ENCODE measurements at regions not wholly inside any gene's neighbourhood (a gene's known extent, or its start where the extent isn't known, plus 50 kb on each side); places are given as distances from the start of the nearest gene placed in this dataset.

GRCh38 chr5:4987431-4987830, 152.7 kb upstream of the ADAMTS16 start:
- no peak for DNase-seq

GRCh38 chr5:4989118-4989517, 151.0 kb upstream of the ADAMTS16 start:
- DNase-seq, result no peak

- no peak for DNase-seq
Measured at GRCh38 chr5:4990017-4990416, 150.1 kb upstream of the ADAMTS16 start.

- DNase-seq, result no peak
Measured at GRCh38 chr5:4990462-4990861, 149.7 kb upstream of the ADAMTS16 start.

DNA sequence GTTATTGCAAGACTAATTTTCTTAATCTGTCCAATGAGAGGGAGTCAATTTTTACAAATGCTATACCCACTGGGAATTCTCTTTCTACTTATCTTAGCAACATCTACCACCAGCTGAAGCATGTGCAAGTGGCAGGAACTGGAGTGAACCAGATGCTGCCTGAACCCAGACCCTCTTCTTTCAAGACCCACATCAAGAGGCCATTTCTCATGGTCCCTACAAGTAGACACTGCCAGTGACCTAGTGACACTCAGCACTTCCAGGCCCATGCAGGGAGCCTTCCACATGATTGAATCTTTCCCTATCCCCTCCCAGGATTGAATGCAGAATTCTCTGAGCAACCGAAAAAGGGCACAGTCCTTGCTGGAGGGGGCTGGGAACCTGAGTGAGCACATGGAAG, 148.2 kb upstream of the ADAMTS16 start:
- DNase-seq, result no peak

GRCh38 chr5:4995014-4995413, 145.1 kb upstream of the ADAMTS16 start:
- no peak for DNase-seq

DNA sequence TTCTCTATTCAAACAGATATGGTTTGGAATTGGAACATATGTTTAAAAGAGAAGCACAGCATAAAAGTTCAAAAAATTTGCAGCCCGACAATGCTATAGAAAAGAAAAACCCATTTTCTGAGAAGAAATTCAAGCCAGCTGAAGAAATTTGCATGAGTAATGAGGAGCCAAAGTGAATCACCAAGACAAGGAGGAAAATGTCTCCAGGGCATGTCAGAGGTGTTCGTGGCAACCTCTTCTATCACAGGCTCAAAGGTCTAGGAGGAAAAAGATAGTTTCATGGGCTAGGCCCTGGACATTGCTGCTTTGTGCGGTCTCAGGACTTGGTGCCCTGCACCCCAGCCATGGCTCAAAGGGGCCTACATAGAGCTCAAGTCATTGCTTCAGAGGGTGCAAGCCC, 134.8 kb upstream of the ADAMTS16 start:
- DNase-seq, result no peak

GRCh38 chr5:5006548-5006947, 133.6 kb upstream of the ADAMTS16 start:
- no peak for DNase-seq

- DNase-seq, result no peak
Measured at GRCh38 chr5:5009240-5009639, 130.9 kb upstream of the ADAMTS16 start.

- DNase-seq, result no peak
Measured at GRCh38 chr5:5011151-5011550, 129.0 kb upstream of the ADAMTS16 start.

DNA sequence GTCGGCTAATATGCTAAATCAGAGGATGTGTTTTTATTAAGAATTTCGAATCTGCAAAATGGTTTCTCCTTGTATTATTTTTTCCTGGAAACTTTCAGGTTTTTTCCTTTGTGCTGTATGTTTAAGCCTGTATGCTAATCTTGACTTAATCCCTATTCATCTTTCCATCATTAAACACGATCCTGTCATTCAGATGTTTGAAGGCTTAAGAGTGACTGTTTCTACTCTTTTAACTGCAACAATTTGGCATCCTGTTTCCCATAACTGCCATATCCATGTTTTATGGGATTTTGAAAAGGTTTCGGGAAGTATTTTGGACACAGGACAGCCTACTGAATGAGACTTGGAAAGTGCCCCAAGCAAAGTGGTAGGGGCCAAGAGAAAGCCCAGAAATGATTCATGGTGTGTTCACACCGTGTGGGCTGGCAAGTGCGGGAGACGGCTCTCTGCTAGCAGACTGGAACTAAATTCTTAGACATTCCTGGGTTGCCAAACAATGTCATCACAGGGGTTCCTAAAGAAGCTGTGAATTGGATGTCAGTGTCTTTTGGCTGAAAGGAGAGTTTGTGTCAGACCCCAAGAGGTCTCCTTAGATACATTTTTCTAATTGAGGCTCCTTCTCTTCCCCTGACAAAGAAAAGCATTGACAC, 125.4 kb upstream of the ADAMTS16 start:
- DNase-seq, result no peak

- no peak for DNase-seq
Measured at GRCh38 chr5:5017827-5018577, 122.1 kb upstream of the ADAMTS16 start.

DNA sequence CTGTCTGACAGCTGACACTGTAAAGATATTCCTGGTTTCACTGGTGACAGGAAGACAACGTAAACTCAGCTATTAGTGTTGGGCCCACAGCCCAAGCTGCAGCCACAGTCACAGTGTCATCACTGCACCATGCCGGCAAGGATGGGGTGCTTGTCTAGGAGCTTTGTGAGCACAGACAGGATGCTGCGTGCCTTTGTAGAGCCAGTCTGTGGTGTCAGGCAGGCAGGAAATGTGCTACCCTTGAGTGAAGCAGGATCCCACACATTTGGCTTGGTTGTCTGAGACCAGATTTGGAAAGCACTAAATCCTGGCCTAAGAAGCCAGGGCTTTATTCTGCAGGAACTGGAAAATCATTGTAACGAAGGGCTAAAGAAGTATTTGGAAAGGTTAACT, 121.6 kb upstream of the ADAMTS16 start:
- DNase-seq, result no peak

- no peak for DNase-seq
Measured at GRCh38 chr5:5021436-5021835, 118.7 kb upstream of the ADAMTS16 start.

DNA sequence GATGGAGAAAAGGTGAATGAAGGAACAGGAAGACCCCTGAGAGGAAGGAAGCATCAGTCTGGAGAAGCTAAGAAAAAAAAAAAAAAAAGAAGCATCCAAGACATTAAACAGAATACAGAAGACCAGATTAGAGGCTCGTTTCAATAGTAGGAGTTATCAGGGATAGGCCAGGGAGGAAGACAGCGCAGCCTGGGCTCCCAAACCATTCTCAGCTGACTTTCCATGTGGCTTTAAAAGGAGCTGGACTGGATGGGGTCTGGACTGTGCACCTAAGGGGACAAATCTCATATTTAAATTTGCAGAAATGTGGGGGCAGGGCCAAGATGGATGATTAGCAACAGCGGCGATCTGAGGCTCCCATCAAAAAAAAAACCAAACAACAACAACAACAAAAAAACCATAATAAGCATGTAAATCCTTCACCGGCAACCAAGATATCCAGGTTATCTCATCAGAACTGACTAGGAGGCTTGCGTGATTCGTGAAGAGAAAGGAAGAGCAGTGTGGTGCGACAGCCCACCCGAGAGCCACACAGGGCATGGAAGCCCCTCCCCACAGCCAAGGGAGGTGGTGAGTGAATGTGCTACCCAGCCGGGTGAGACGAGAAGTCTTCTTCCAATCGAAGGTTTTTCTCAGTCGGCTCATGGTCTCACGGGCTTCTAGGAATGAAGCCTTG, 114.9 kb upstream of the ADAMTS16 start:
- no peak for DNase-seq

- peak; percentile 1 to 4 for DNase-seq
Measured at GRCh38 chr5:5025774-5026408, 114.2 kb upstream of the ADAMTS16 start.

DNA sequence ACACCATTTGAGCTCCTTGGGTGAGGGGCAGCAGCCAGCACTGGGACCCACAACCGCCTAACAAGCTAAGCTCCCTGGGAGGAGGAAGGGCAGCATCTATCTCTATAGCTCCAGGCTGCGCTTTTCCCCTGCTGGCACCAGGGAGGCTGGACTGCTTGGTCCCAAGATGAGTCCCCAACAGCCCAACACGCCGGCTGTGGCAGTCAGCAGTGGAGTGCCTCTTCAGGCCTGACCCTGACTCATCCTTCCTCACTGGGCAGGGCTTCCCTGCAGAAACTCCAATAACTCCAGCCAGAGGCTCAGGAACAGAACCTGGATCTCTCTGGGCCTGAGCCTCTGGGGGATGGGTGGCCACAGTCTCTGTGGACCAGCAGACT, 113.7 kb upstream of the ADAMTS16 start:
- no peak for DNase-seq

DNA sequence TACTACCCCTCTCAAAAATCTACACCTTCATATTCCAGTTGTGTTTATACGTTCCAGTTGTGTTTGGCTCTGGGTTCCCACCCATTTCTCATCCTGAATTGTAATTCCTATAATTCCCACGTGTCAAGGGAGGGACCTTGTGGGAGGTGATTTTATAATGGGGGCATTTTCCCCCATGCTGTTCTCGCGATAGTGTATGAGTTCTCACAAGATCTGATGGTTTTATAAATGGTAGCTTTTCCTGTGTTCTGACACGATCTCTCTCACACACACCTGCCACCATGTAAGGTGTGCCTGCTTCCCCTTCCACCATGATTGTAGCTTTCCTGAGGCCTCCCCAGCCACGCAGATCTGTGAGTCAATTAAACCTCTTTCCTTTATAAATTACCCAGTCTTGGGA, 108.5 kb upstream of the ADAMTS16 start:
- no peak for DNase-seq

- DNase-seq, result no peak
Measured at GRCh38 chr5:5037674-5038073, 102.5 kb upstream of the ADAMTS16 start.

GRCh38 chr5:5039918-5040317, 100.2 kb upstream of the ADAMTS16 start:
- no peak for DNase-seq

GRCh38 chr5:5040712-5041111, 99.4 kb upstream of the ADAMTS16 start:
- DNase-seq, result no peak

DNA sequence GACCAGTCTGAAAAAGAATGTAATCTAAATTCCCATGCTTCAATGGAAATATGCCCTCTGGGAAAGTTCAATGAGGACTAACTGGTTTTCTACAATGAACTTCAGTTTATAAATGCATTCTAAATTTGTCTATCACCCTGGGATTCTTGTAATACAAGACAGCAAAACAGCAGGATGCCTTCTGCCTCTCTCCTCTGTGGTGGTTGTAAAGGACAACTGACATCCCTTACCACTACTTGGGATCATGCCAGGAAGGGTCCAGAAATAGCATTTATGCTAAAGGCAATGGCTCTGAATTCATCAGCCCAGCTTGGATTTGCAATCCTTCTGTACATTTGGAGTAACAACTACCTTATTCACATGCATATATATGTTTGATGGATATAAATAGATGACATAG, 97.3 kb upstream of the ADAMTS16 start:
- DNase-seq, result no peak

GRCh38 chr5:5043346-5043745, 96.8 kb upstream of the ADAMTS16 start:
- no peak for DNase-seq

Data from activated CD4-positive, alpha-beta T cell treated with anti-CD3 and anti-CD28 coated beads, Interleukin-2, amount 50 U/mL, for 48 hours (primary cell).